Glutamatergic neuron (in vitro differentiated cells): ENCODE measurements at regions not wholly inside any gene's neighbourhood (a gene's known extent, or its start where the extent isn't known, plus 50 kb on each side); places are given as distances from the start of the nearest gene placed in this dataset.
"Not testable (repeated sequence)": the region's sequence is repeated elsewhere in the genome, so short reads cannot be mapped to it uniquely, and the experiment has no call there.

Experiments
- DNase-seq: peaks from one replicate; pipeline ENCODE4 v3.0.0; 2022
- H3K27ac Mint-ChIP-seq: one replicate; pipeline ENCODE4 v1.8.0; 2020; ENCODE audit warnings: mild to moderate bottlenecking, mixed read lengths, inconsistent platforms; ENCODE audit not compliant: unreplicated experiment
- H3K27me3 Mint-ChIP-seq: one replicate; pipeline ENCODE4 v1.8.0; 2020; ENCODE audit warnings: mild to moderate bottlenecking, moderate library complexity, mixed read lengths, inconsistent platforms; ENCODE audit not compliant: unreplicated experiment
- H3K36me3 Mint-ChIP-seq: one replicate; pipeline ENCODE4 v1.8.0; 2020; ENCODE audit warnings: mild to moderate bottlenecking, mixed read lengths, inconsistent platforms; ENCODE audit not compliant: unreplicated experiment
- H3K4me1 Mint-ChIP-seq: one replicate; pipeline ENCODE4 v1.8.0; 2020; ENCODE audit warnings: mild to moderate bottlenecking, low read depth, mixed read lengths, inconsistent platforms; ENCODE audit not compliant: unreplicated experiment
- H3K4me3 Mint-ChIP-seq: one replicate; pipeline ENCODE4 v1.8.0; 2020; ENCODE audit warnings: mild to moderate bottlenecking, mixed read lengths, inconsistent platforms; ENCODE audit not compliant: unreplicated experiment
- H3K9me3 Mint-ChIP-seq: one replicate; pipeline ENCODE4 v1.8.0; 2020; ENCODE audit warnings: mild to moderate bottlenecking, moderate library complexity, mixed read lengths, inconsistent platforms; ENCODE audit not compliant: unreplicated experiment
- TF ChIP-seq, protein P1 (sequence below): fragments of 200-600 bp; sonication (generic); IDR thresholded peaks from one replicate; pipeline ENCODE4 v1.5.0; 2021; ENCODE audit not compliant: partially characterized antibody, unreplicated experiment

DNA sequence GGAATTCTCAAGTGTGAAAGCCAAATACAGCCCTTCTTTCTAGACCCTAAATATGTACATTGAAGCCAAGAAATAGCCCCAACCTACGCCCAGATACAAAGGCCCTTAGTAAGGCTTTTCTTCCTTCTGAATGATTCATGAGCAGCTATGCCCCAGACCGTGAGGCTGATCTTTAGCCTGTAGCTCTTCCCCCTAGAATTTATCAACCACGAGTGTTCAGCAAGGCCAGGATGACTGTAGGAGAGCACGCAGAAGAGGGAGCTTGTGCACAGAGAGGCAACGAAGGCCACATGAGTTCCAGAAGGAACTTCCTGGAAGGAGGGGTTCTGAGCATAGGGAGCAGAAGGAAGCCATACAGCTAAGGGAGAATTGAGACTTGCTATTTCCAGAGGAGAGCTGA is 53.0 kb upstream of the HABP2 start:
- Mint-ChIP-seq H3K4me1 (no peaks in the 10 kb centered on the region), H3K27me3 (peaks cover 4% of the 10 kb centered on the region), H3K27ac (no peak overlapping the region), H3K4me3 (no peak overlapping the region), H3K36me3 (no peaks in the 10 kb centered on the region), H3K9me3 (no peaks in the 10 kb centered on the region)
- DNase-seq = no peak
- TF ChIP-seq, protein P1, sequence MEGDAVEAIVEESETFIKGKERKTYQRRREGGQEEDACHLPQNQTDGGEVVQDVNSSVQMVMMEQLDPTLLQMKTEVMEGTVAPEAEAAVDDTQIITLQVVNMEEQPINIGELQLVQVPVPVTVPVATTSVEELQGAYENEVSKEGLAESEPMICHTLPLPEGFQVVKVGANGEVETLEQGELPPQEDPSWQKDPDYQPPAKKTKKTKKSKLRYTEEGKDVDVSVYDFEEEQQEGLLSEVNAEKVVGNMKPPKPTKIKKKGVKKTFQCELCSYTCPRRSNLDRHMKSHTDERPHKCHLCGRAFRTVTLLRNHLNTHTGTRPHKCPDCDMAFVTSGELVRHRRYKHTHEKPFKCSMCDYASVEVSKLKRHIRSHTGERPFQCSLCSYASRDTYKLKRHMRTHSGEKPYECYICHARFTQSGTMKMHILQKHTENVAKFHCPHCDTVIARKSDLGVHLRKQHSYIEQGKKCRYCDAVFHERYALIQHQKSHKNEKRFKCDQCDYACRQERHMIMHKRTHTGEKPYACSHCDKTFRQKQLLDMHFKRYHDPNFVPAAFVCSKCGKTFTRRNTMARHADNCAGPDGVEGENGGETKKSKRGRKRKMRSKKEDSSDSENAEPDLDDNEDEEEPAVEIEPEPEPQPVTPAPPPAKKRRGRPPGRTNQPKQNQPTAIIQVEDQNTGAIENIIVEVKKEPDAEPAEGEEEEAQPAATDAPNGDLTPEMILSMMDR = no peak

DNA sequence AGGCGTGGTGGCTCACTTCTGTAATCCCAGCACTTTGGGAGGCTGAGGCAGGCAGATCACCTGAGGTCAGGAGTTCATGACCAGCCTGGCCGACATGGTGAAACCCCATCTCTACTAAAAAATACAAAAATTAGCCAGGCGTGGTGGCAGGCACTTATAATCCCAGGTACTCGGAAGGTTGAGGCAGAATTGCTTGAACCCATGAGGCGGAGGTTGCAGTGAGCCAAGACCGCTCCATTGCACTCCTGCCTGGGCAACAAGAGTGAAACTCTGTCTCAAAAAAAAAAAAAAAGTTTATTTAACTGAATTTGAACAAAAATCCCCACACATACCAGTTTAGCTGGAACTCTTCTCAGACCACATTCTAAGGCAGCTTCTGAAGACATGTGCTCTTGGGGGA is 51.8 kb upstream of the HABP2 start:
- not testable (repeated sequence) for H3K4me1 Mint-ChIP-seq, H3K4me3 Mint-ChIP-seq, H3K36me3 Mint-ChIP-seq, H3K27ac Mint-ChIP-seq, DNase-seq, H3K27me3 Mint-ChIP-seq, H3K9me3 Mint-ChIP-seq
